Lung (tissue), 11 donors: ENCODE measurements at regions not wholly inside any gene's neighbourhood (a gene's known extent, or its start where the extent isn't known, plus 50 kb on each side); places are given as distances from the start of the nearest gene placed in this dataset.
"Not testable (repeated sequence)": the region's sequence is repeated elsewhere in the genome, so short reads cannot be mapped to it uniquely, and the experiment has no call there.

Experiments
- ATAC-seq: fragments of 200-7000 bp; cut with Tn5 transposase; one replicate; pipeline ENCODE4 v1.9.1; 2020; ENCODE audit warnings: moderate number of reproducible peaks; ENCODE audit not compliant: insufficient read depth, low FRiP score
- DNase-seq, 3 donors: peaks; one replicate each; pipeline ENCODE4 v3.0.0-alpha.2; 2013 to 2017
- H3K27ac ChIP-seq, 2 donors: one replicate each; pipeline ENCODE4 v1.5.1; 2013; ENCODE audit warnings: mild to moderate bottlenecking in 2 of 2, moderate library complexity in 2 of 2, control low read depth in 1 of 2, inconsistent platforms in 1 of 2, low read depth in 1 of 2, low read length in 1 of 2
- H3K27me3 ChIP-seq, 3 donors: one replicate each; pipeline ENCODE4 v1.5.1; 2013; ENCODE audit warnings: low read length in 2 of 3; ENCODE audit not compliant: control insufficient read depth in 3 of 3, insufficient read depth in 3 of 3
- H3K36me3 ChIP-seq, 4 donors: one replicate each; pipeline ENCODE4 v1.5.1; 2013; ENCODE audit warnings: low read length in 4 of 4, mild to moderate bottlenecking in 1 of 4, moderate library complexity in 1 of 4; ENCODE audit not compliant: control insufficient read depth in 4 of 4, insufficient read depth in 4 of 4
- H3K4me1 ChIP-seq, 5 donors: one replicate each; pipeline ENCODE4 v1.5.1; 2013; ENCODE audit warnings: low read length in 5 of 5, mild to moderate bottlenecking in 2 of 5, moderate library complexity in 1 of 5; ENCODE audit not compliant: control insufficient read depth in 5 of 5, insufficient read depth in 5 of 5
- H3K4me3 ChIP-seq: one replicate; pipeline ENCODE4 v1.5.1; 2013; ENCODE audit warnings: mild to moderate bottlenecking, control low read depth, moderate library complexity
- H3K9ac ChIP-seq, 2 donors: one replicate each; pipeline ENCODE4 v1.5.1; 2013; ENCODE audit warnings: low read length in 2 of 2, control low read depth in 1 of 2; ENCODE audit not compliant: insufficient read depth in 1 of 2
- H3K9me3 ChIP-seq, 4 donors: one replicate each; pipeline ENCODE4 v1.5.1; 2013; ENCODE audit warnings: low read length in 3 of 4, mild to moderate bottlenecking in 1 of 4, moderate library complexity in 1 of 4; ENCODE audit not compliant: control insufficient read depth in 4 of 4, insufficient read depth in 3 of 4
- WGBS, 2 donors: extraction: QIAGEN DNeasy Blood & Tissue Kit; methylation state at CpG; one replicate each; pipeline ENCODE4 v1.1.7; 2013; 5-methylcytosine and 5-hydroxymethylcytosine counted together
- TF ChIP-seq, protein P1 (sequence below): IDR thresholded peaks from 2 replicates; pipeline ENCODE4 v1.5.1; 2012; ENCODE audit warnings: mild to moderate bottlenecking; ENCODE audit errors: control extremely low read depth, extremely low read depth
- donor health status: control.
- donor health status: control.
- donor health status: Bipolar disorder and iron deficiency.
- donor health status: healthy.
- donor health status: DM: yes; HTN: yes; CAD: no.

DNA sequence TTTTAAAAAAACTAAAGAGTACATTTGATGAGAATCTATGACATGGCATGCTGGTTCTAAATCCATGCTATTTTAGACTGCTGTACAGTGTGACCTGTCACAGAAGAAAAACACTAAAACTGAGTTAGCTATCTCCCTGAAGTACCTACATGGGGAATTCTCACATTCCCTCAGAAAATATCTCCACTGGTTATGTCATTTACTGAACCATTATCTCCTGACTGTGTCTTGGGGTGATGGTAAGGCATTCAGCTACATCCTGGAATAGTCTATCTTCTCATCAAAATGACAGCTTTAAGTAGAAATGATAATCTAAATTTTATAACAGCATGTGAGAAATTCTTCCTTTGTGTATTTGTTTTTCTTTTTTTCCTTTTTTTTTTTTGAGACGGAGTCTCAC is 172.1 kb upstream of the HTR1E start:
- ATAC-seq: no peak
- no peak overlapping the region for H3K27ac ChIP-seq
- H3K9me3 ChIP-seq: no peaks in the 10 kb centered on the region
- no peak overlapping the region for H3K9ac ChIP-seq
- DNase-seq: no peak
- H3K4me1 ChIP-seq: no peaks in the 10 kb centered on the region
- H3K4me3 ChIP-seq: no peak overlapping the region
- no peaks in the 10 kb centered on the region for H3K36me3 ChIP-seq
- TF ChIP-seq, protein P1, sequence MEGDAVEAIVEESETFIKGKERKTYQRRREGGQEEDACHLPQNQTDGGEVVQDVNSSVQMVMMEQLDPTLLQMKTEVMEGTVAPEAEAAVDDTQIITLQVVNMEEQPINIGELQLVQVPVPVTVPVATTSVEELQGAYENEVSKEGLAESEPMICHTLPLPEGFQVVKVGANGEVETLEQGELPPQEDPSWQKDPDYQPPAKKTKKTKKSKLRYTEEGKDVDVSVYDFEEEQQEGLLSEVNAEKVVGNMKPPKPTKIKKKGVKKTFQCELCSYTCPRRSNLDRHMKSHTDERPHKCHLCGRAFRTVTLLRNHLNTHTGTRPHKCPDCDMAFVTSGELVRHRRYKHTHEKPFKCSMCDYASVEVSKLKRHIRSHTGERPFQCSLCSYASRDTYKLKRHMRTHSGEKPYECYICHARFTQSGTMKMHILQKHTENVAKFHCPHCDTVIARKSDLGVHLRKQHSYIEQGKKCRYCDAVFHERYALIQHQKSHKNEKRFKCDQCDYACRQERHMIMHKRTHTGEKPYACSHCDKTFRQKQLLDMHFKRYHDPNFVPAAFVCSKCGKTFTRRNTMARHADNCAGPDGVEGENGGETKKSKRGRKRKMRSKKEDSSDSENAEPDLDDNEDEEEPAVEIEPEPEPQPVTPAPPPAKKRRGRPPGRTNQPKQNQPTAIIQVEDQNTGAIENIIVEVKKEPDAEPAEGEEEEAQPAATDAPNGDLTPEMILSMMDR: no peak
- WGBS, 2 donors: 83 to 93% methylated on average over 1 of the region's 1 CpG
- H3K27me3 ChIP-seq: no peaks in the 10 kb centered on the region

DNA sequence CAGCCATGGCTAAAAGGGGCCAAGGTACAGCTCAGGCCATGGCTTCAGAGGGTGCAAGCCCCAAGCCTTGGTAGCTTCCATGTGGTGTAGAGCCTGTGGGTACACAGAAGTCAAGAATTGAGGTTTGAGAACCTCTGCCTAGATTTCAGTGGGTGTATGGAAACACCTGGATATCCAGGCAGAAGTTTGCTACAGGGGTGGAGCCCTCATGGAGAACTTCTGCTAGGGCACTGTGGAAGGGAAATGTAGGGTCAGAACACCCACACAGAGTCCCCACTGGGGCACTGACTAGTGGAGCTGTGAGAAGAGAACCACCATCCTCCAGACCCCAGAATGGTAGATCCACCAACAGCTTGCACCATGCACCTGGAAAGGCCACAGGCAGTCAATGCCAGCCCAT is 177.4 kb upstream of the HTR1E start:
- H3K27me3 ChIP-seq, H3K27ac ChIP-seq, H3K36me3 ChIP-seq, DNase-seq, H3K9me3 ChIP-seq, H3K9ac ChIP-seq, H3K4me3 ChIP-seq, ATAC-seq, H3K4me1 ChIP-seq: not testable (repeated sequence)

DNA sequence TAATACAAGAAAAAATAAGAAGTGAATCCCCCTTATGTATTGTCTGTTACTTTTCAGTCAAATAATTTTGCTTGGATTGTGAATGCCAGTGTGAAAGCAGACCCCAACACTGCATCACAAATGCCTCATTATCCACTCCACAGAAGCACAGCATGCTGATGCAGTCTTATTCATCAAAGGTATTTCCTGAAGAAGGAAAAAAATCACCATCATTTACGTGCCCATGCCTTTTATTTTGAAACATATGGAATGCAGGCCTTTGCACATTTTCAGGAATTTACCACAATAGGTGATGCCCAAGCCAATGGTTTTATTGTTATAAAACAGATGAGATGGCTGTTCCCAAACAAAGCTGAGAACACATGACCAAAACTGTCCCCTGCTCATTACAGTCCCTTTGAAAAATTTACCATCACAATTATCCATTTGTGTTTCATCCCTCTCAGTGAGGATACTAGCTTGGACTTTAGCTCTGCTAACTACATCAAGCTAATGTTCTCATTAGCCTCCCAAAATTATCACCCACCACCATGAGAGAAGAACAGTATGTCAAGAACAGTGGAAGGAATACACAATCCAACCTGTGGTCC is 180.6 kb upstream of the HTR1E start:
- no peak for ATAC-seq
- H3K4me3 ChIP-seq: no peak overlapping the region
- H3K27me3 ChIP-seq: no peaks in the 10 kb centered on the region
- peaks cover 0 to 4% (median 1%) of the 10 kb centered on the region in 4 donors for H3K9me3 ChIP-seq
- no peak for DNase-seq
- no peaks in the 10 kb centered on the region for H3K4me1 ChIP-seq
- 39 to 44% methylated on average over 1 of the region's 1 CpG for WGBS, 2 donors
- H3K27ac ChIP-seq: no peak overlapping the region
- H3K9ac ChIP-seq: no peak overlapping the region
- no peaks in the 10 kb centered on the region for H3K36me3 ChIP-seq
- TF ChIP-seq, protein P1: no peak

DNA sequence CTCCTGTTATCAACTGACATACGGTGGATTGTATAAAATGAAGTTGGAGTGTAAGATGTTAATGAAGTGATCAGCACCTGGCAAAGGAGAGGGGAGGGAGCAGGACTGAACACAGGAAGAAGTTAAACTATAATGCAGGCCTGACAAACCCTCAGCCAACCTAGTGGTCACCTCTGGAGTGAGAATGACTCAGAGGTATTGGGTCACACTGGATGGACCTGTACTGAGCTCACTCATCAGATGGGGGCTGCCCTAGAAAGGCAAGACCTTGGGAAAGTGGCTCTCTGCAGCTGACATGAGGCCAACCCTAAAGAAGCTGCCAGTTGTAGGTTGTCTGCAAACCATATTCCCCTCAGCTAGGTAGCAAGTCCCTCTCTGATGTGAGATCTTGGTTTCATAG is 193.3 kb upstream of the HTR1E start:
- Histone ChIP-seq H3K9me3 (peaks cover 0 to 4% (median 0%) of the 10 kb centered on the region in 4 donors), H3K9ac (no peak overlapping the region), H3K27me3 (no peaks in the 10 kb centered on the region), H3K36me3 (no peaks in the 10 kb centered on the region), H3K27ac (no peak overlapping the region), H3K4me1 (no peaks in the 10 kb centered on the region), H3K4me3 (no peak overlapping the region)
- DNase-seq (no peak), ATAC-seq (no peak)
- 4 to 60% methylated on average over 1 of the region's 1 CpG for WGBS, 2 donors
- TF ChIP-seq, protein P1: no peak
